ENCODE measurements at regions not wholly inside any gene's neighbourhood (a gene's known extent, or its start where the extent isn't known, plus 50 kb on each side); places are given as distances from the start of the nearest gene placed in this dataset.

DNA sequence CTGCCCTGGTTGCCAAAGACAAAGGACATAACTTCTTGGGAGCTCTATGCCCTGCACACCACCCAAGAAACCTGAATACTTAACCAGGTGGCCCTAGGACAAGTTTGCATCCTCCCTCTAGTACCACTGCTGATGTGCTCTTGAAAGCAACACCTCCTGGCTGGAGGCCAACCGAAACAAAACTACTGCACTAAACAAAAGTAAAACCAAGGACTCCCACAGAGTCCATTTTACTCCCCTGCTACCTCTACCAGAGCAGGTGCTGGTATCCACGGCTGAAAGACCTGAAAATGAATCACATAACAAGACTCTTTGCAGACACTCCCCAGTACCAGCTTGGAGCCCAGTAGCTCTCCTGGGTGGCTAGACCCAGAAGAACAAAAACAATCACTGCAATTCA is 941.8 kb downstream of the RAPGEF2 start:
- POLR2A ChIA-PET (ENCODE audit: partially characterized antibody), result no interaction called here
- 95% methylated on average over 2 of the region's 2 CpGs; no CpG with 5 or more reads in 1 of the 2 experiments for WGBS, 2 experiments (ENCODE audit: extremely low coverage in 1 of 2, insufficient coverage in 1 of 2, insufficient read length in 1 of 2, insufficient replicate concordance in 2 of 2, low coverage in 1 of 2, low lambda C conversion rate in 2 of 2, missing lambda C conversion rate in 1 of 2)
- Histone ChIP-seq H3K23ac (ENCODE audit: insufficient read length) (no peak overlapping the region), H2BK20ac (ENCODE audit: low read length) (no peak overlapping the region), H3K79me2 (ENCODE audit: control insufficient read depth in 1 of 2, insufficient read depth in 2 of 2, low read length in 2 of 2) (no peaks in the 10 kb centered on the region), H4K5ac (ENCODE audit: insufficient read length, low read depth, low read length) (no peak overlapping the region), H3K79me1 (ENCODE audit: low read depth, low read length) (no peaks in the 10 kb centered on the region), H3K4me1 (replicated peaks in 1 of 4; ENCODE audit: control insufficient read depth in 3 of 4, insufficient read depth in 4 of 4, low read length in 3 of 4) (no peaks in the 10 kb centered on the region), H2BK5ac (ENCODE audit: low read depth, low read length) (no peak overlapping the region), H3K56ac (replicated peaks; ENCODE audit: insufficient read length, low read depth, low read length) (no peak overlapping the region), H3K36me3 (ENCODE audit: control insufficient read depth in 2 of 4, insufficient read depth in 4 of 4, low read length in 3 of 4) (no peaks in the 10 kb centered on the region), H3K4me2 (ENCODE audit: insufficient read depth in 1 of 2, low read depth in 2 of 2, low read length in 2 of 2) (no peak overlapping the region), H3K27ac (ENCODE audit: low read depth, low read length) (no peak overlapping the region), H3K18ac (ENCODE audit: extremely low read depth, low read length) (no peak overlapping the region), H3K4ac (replicated peaks; ENCODE audit: insufficient read length, low read depth, low read length) (no peak overlapping the region), H2AFZ (ENCODE audit: low read length) (no peak overlapping the region), H3K4me3 (ENCODE audit: extremely low read depth in 1 of 4, insufficient read depth in 2 of 4, low read depth in 3 of 4, low read length in 4 of 4) (no peak overlapping the region), H2BK12ac (ENCODE audit: low read depth, low read length) (no peak overlapping the region), H2BK120ac (replicated peaks; ENCODE audit: low read depth, low read length) (no peak overlapping the region), H2BK15ac (ENCODE audit: low read length) (no peak overlapping the region), H3K14ac (ENCODE audit: insufficient read length) (no peak overlapping the region), H2AK5ac (ENCODE audit: low read depth, low read length) (no peak overlapping the region), H3K9ac (replicated peaks in 1 of 4; ENCODE audit: extremely low read depth in 1 of 4, low read depth in 3 of 4, low read length in 3 of 4) (no peak overlapping the region), H4K20me1 (replicated peaks in 1 of 2; ENCODE audit: control insufficient read depth in 1 of 2, insufficient read depth in 2 of 2, low read length in 2 of 2) (no peaks in the 10 kb centered on the region), H3K9me3 (ENCODE audit: insufficient read depth in 2 of 2, low read depth in 1 of 2, low read length in 1 of 2) (peaks cover 0 to 5% of the 10 kb centered on the region in 2 experiments; a peak in 1 of 4 replicates), H4K8ac (ENCODE audit: extremely low read depth, insufficient read depth, low read length) (no peak overlapping the region), H3K27me3 (replicated peaks in 1 of 4; ENCODE audit: control insufficient read depth in 3 of 4, extremely low read depth in 1 of 4, insufficient read depth in 3 of 4, low read length in 3 of 4) (no peaks in the 10 kb centered on the region), H3K23me2 (ENCODE audit: low read depth, low read length) (no peaks in the 10 kb centered on the region), H4K91ac (replicated peaks; ENCODE audit: insufficient read length, low read length) (no peak overlapping the region)
- TF ChIP-seq BCL11A (IDR thresholded peaks at IDR 0.05; ENCODE audit: low read depth in 2 of 2, low read length in 2 of 2) (no peak), GTF2F1 (IDR thresholded peaks at IDR 0.05; ENCODE audit: borderline replicate concordance, low read depth, low read length) (no peak), SIN3A (conservative IDR thresholded peaks at IDR 0.05 in 1 of 2, IDR thresholded peaks at IDR 0.05 in 1 of 2; ENCODE audit: low read depth in 1 of 2, low read length in 2 of 2) (no peak), SUZ12 (IDR thresholded peaks at IDR 0.05; ENCODE audit: low read length) (no peak), SAP30 (IDR thresholded peaks at IDR 0.05; ENCODE audit: insufficient read depth, insufficient replicate concordance, low read length) (no peak), RAD21 (IDR thresholded peaks at IDR 0.05 in 1 of 2, conservative IDR thresholded peaks at IDR 0.05 in 1 of 2; ENCODE audit: low read depth in 2 of 2, low read length in 2 of 2) (no peak), POU5F1 (IDR thresholded peaks at IDR 0.05; ENCODE audit: low read depth, low read length) (no peak), TBP (IDR thresholded peaks at IDR 0.05; ENCODE audit: low read depth, low read length) (no peak), CEBPB (IDR thresholded peaks at IDR 0.05; ENCODE audit: low read depth, low read length) (no peak), POLR2A (IDR thresholded peaks at IDR 0.05; ENCODE audit: control extremely low read depth in 1 of 2, low read depth in 2 of 2, low read length in 2 of 2) (no peak)
- TF ChIP-seq, protein P1, sequence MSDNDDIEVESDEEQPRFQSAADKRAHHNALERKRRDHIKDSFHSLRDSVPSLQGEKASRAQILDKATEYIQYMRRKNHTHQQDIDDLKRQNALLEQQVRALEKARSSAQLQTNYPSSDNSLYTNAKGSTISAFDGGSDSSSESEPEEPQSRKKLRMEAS (IDR thresholded peaks at IDR 0.05), result no peak
- TF ChIP-seq, protein P2, sequence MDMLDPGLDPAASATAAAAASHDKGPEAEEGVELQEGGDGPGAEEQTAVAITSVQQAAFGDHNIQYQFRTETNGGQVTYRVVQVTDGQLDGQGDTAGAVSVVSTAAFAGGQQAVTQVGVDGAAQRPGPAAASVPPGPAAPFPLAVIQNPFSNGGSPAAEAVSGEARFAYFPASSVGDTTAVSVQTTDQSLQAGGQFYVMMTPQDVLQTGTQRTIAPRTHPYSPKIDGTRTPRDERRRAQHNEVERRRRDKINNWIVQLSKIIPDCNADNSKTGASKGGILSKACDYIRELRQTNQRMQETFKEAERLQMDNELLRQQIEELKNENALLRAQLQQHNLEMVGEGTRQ (IDR thresholded peaks at IDR 0.05; ENCODE audit: low read length), result no peak
- no peak for FAIRE-seq
- DNase-seq (ENCODE audit: low read depth in 1 of 2, low spot score in 2 of 2), result no peak
- CTCF ChIA-PET (ENCODE audit: partially characterized antibody), result no interaction called here

Data from H1 (cell line).